ENCODE measurements at regions not wholly inside any gene's neighbourhood (a gene's known extent, or its start where the extent isn't known, plus 50 kb on each side); places are given as distances from the start of the nearest gene placed in this dataset.

- 14 to 60% methylated on average over 1 of the region's 1 CpG for WGBS, 2 donors
- no peaks in the 10 kb centered on the region for H3K36me3 ChIP-seq
- H3K27me3 ChIP-seq: no peaks in the 10 kb centered on the region
- H3K9me3 ChIP-seq: no peaks in the 10 kb centered on the region
- H3K4me1 ChIP-seq: no peaks in the 10 kb centered on the region
- H3K4me3 ChIP-seq: no peak overlapping the region
- H3K27ac ChIP-seq: no peak overlapping the region
- no peak for DNase-seq
- TF ChIP-seq POLR2A (IDR thresholded peaks at IDR 0.05): no peak
- TF ChIP-seq EP300 (IDR thresholded peaks at IDR 0.05): no peak
- TF ChIP-seq POLR2AphosphoS5 (IDR thresholded peaks at IDR 0.05): no peak
- TF ChIP-seq CTCF (IDR thresholded peaks at IDR 0.05): no peak
- intact Hi-C loops (cut with DNase I): no loop called here
Observed at GRCh38 chr2:228556717-228557116, 375.2 kb upstream of the SPHKAP start.

GRCh38 chr2:228549441-228550007 lies 368.0 kb upstream of the SPHKAP start:
- H3K4me3 ChIP-seq: no peak overlapping the region
- no peak for DNase-seq
- intact Hi-C loops (cut with DNase I): no loop called here
- WGBS, 2 donors: 67 to 80% methylated on average over 7 of the region's 7 CpGs
- no peaks in the 10 kb centered on the region for H3K4me1 ChIP-seq
- no peaks in the 10 kb centered on the region for H3K36me3 ChIP-seq
- no peak overlapping the region for H3K27ac ChIP-seq
- H3K27me3 ChIP-seq: no peaks in the 10 kb centered on the region
- H3K9me3 ChIP-seq: peaks cover 0 to 2% (median 0%) of the 10 kb centered on the region in 4 donors
- TF ChIP-seq CTCF (IDR thresholded peaks at IDR 0.05) (no peak), EP300 (IDR thresholded peaks at IDR 0.05) (no peak), POLR2AphosphoS5 (IDR thresholded peaks at IDR 0.05) (no peak), POLR2A (IDR thresholded peaks at IDR 0.05) (no peak)

DNA sequence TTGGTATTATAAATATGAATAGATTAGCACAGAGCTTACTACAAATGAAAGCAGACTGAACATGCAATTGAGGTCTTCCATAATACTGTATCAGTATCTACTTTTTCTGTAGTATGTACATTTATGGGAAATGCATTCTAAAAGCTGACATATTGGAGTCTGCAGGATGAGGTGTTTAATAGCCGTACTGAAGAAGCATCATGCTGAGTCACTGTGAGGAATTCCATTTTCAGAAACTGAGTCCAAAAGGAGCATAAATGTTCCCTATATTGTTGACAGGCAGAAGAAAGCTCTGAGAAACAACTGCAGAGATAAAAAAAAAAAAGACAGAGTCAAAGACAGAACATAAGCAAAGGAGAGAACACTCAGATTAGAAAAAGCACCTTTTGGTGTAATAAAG lies 366.7 kb upstream of the SPHKAP start:
- intact Hi-C loops (cut with DNase I): no loop called here
- 86 to 88% methylated on average over 1 of the region's 1 CpG for WGBS, 2 donors
- no peaks in the 10 kb centered on the region for H3K4me1 ChIP-seq

DNA sequence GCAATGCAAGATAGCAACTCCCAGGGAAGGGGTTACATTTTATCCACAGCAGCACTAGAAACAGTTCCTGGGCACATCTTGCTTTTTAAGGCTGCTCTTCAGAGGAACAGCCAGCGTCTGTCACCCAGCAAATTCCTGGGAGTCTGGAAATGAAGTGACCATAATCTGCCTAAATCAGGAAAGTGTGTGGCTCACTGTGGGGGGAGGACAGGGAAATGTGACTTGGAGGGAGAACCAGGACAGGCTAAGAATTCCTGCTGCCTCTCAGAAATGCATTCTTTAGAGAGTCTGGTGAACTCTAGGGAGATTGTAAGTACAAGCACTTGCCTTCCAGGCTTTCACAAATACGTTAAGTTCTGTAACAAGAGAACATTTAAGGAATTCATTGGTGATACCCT lies 364.3 kb upstream of the SPHKAP start:
- DNase-seq: no peak
- Histone ChIP-seq H3K4me3 (no peak overlapping the region), H3K27me3 (no peaks in the 10 kb centered on the region), H3K27ac (no peak overlapping the region), H3K36me3 (no peaks in the 10 kb centered on the region), H3K4me1 (no peaks in the 10 kb centered on the region), H3K9me3 (peaks cover 0 to 2% (median 0%) of the 10 kb centered on the region in 4 donors)
- TF ChIP-seq POLR2A (IDR thresholded peaks at IDR 0.05) (no peak), EP300 (IDR thresholded peaks at IDR 0.05) (no peak), CTCF (IDR thresholded peaks at IDR 0.05) (no peak), POLR2AphosphoS5 (IDR thresholded peaks at IDR 0.05) (no peak)
- intact Hi-C loops (cut with DNase I): no loop called here
- 78 to 84% methylated on average over 2 of the region's 2 CpGs for WGBS, 2 donors

More for the DNA sequence above, 366.7 kb upstream of the SPHKAP start:
- H3K4me3 ChIP-seq: no peak overlapping the region
- H3K27ac ChIP-seq: no peak overlapping the region
- no peaks in the 10 kb centered on the region for H3K27me3 ChIP-seq
- H3K36me3 ChIP-seq: no peaks in the 10 kb centered on the region
- DNase-seq: no peak
- TF ChIP-seq POLR2AphosphoS5 (IDR thresholded peaks at IDR 0.05) (no peak), EP300 (IDR thresholded peaks at IDR 0.05) (no peak), CTCF (IDR thresholded peaks at IDR 0.05) (no peak), POLR2A (IDR thresholded peaks at IDR 0.05) (no peak)
- H3K9me3 ChIP-seq: peaks cover 0 to 2% (median 0%) of the 10 kb centered on the region in 4 donors

All from sigmoid colon (tissue), 6 donors.